PC-3 (cell line): ENCODE measurements at regions not wholly inside any gene's neighbourhood (a gene's known extent, or its start where the extent isn't known, plus 50 kb on each side); places are given as distances from the start of the nearest gene placed in this dataset.

Experiments
- ATAC-seq: fragments of 200-7000 bp; cut with Tn5 transposase; 2 replicates; pipeline ENCODE4 v1.9.1; 2020; ENCODE audit warnings: mild to moderate bottlenecking, moderate library complexity
- BruUV-seq: library from RNA; stranded (reverse); fragments of 400-500 nt; replicated peaks from 2 replicates; lab custom pipeline; 2021; lab: Mats Ljungman, UMichigan
- CTCF ChIA-PET: fragments of 300-600 bp; sonication (Branson Sonifier 250); formaldehyde crosslinking; loops from one replicate; lab custom pipeline; 2022; ENCODE audit warnings: antibody characterized with exemption; lab: Charles Lee
- POLR2A ChIA-PET: fragments of 300-600 bp; sonication (Branson Sonifier 250); formaldehyde crosslinking; loops from one replicate; lab custom pipeline; 2022; ENCODE audit warnings: antibody characterized with exemption; ENCODE audit not compliant: unreplicated experiment; lab: Charles Lee
- DNase-seq: peaks from one replicate; pipeline ENCODE4 v3.0.0-alpha.2; 2015
- H2AFZ ChIP-seq: fragments of 300-600 bp; sonication (generic); 2 replicates; pipeline ENCODE4 v1.6.0; 2016; ENCODE audit warnings: antibody characterized with exemption, low read length
- H3F3A ChIP-seq: fragments of 300-600 bp; sonication (generic); one replicate; pipeline ENCODE4 v1.6.0; 2017; ENCODE audit warnings: antibody characterized with exemption, low read length, control low read depth, mild to moderate bottlenecking; ENCODE audit not compliant: unreplicated experiment
- H3K27ac ChIP-seq: fragments of 300-600 bp; sonication (generic); 2 replicates; pipeline ENCODE4 v1.5.1; 2016; ENCODE audit warnings: mild to moderate bottlenecking, low read length
- H3K27me3 ChIP-seq: fragments of 300-600 bp; sonication (generic); 2 replicates; pipeline ENCODE4 v1.6.1; 2016; ENCODE audit warnings: low read length, mixed read lengths
- H3K36me3 ChIP-seq: fragments of 300-600 bp; sonication (generic); 2 replicates; pipeline ENCODE4 v1.6.1; 2016; ENCODE audit warnings: low read depth, mixed run types, low read length, mixed read lengths
- H3K4me1 ChIP-seq: fragments of 300-600 bp; sonication (generic); 2 replicates; pipeline ENCODE4 v1.5.1; 2016; ENCODE audit warnings: low read length; ENCODE audit not compliant: insufficient read depth
- H3K4me2 ChIP-seq: fragments of 300-600 bp; sonication (generic); 2 replicates; pipeline ENCODE4 v1.6.0; 2016; ENCODE audit warnings: low read length
- H3K4me3 ChIP-seq: fragments of 300-600 bp; sonication (generic); 2 replicates; pipeline ENCODE4 v1.5.1; 2016; ENCODE audit warnings: mild to moderate bottlenecking, low read length, mixed read lengths
- H3K79me2 ChIP-seq: fragments of 300-600 bp; sonication (generic); 2 replicates; pipeline ENCODE4 v1.6.1; 2017; ENCODE audit warnings: low read length, mixed read lengths
- H3K9ac ChIP-seq: fragments of 300-600 bp; sonication (generic); 2 replicates; pipeline ENCODE4 v1.6.0; 2016; ENCODE audit warnings: mild to moderate bottlenecking, low read length
- H3K9me2 ChIP-seq: fragments of 300-600 bp; sonication (generic); replicated peaks from 2 replicates; pipeline ENCODE4 v1.6.1; 2016; ENCODE audit warnings: mixed run types, low read length, mixed read lengths
- H3K9me3 ChIP-seq: fragments of 300-600 bp; sonication (generic); 2 replicates; pipeline ENCODE4 v1.6.1; 2016; ENCODE audit warnings: low read length, mixed read lengths
- H4K20me1 ChIP-seq: fragments of 300-600 bp; sonication (generic); 2 replicates; pipeline ENCODE4 v1.6.1; 2016; ENCODE audit warnings: low read length, mixed read lengths
- EZH2 ChIP-seq: fragments of 300-600 bp; sonication (generic); IDR thresholded peaks from one replicate; pipeline ENCODE4 v1.6.1; 2017; ENCODE audit warnings: antibody characterized with exemption, mild to moderate bottlenecking, low read length; ENCODE audit not compliant: unreplicated experiment
- EZH2phosphoT487 ChIP-seq: fragments of 300-600 bp; sonication (generic); IDR thresholded peaks from 2 replicates; pipeline ENCODE4 v1.6.1; 2018; ENCODE audit warnings: mild to moderate bottlenecking, antibody characterized with exemption, low read length, borderline replicate concordance
- intact Hi-C: fragments of 100-400 bp; cut with micrococcal nuclease; formaldehyde crosslinking; loops from 2 replicates; pipeline ENCODE4 v1.9.0; 2023
- TF ChIP-seq, protein P1 (sequence below): fragments of 300-600 bp; sonication (generic); conservative IDR thresholded peaks from 2 replicates; pipeline ENCODE4 v1.5.1; 2017; ENCODE audit warnings: antibody characterized with exemption, low read depth, mild to moderate bottlenecking, low read length

- TF ChIP-seq EZH2phosphoT487, result no peak
- TF ChIP-seq, protein P1, sequence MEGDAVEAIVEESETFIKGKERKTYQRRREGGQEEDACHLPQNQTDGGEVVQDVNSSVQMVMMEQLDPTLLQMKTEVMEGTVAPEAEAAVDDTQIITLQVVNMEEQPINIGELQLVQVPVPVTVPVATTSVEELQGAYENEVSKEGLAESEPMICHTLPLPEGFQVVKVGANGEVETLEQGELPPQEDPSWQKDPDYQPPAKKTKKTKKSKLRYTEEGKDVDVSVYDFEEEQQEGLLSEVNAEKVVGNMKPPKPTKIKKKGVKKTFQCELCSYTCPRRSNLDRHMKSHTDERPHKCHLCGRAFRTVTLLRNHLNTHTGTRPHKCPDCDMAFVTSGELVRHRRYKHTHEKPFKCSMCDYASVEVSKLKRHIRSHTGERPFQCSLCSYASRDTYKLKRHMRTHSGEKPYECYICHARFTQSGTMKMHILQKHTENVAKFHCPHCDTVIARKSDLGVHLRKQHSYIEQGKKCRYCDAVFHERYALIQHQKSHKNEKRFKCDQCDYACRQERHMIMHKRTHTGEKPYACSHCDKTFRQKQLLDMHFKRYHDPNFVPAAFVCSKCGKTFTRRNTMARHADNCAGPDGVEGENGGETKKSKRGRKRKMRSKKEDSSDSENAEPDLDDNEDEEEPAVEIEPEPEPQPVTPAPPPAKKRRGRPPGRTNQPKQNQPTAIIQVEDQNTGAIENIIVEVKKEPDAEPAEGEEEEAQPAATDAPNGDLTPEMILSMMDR, result no peak
- no peak for TF ChIP-seq EZH2
- ChIA-PET CTCF (no interaction called here), POLR2A (interaction anchor here (0.5 kb wide), 1 partner anchor 42 kb away, joined by 4 read pairs; no protein-coding TSS in a partner anchor)
- DNase-seq (peak; percentile 63), ATAC-seq (peak; percentile 97)
- H3K9me3 ChIP-seq, result no peaks in the 10 kb centered on the region
- no peaks in the 10 kb centered on the region for H3K36me3 ChIP-seq
- H3K79me2 ChIP-seq, result no peaks in the 10 kb centered on the region
- intact Hi-C loops, result loop anchor here (1.0 kb wide), 1 partner anchor 83 kb away; no protein-coding TSS in a partner anchor
- BruUV-seq, result TSS peak; percentile 49
- H3K4me3 ChIP-seq, result peak overlapping the region; percentile 66
- H2AFZ ChIP-seq, result peak overlapping the region; percentile 88
- no peaks in the 10 kb centered on the region for H3K27me3 ChIP-seq
- H3K4me1 ChIP-seq, result peaks cover 16% of the 10 kb centered on the region
- peak overlapping the region; percentile 95 for H3K4me2 ChIP-seq
- no peaks in the 10 kb centered on the region for H3K9me2 ChIP-seq
- H3K27ac ChIP-seq, result peak overlapping the region; percentile 79
- no peaks in the 10 kb centered on the region for H4K20me1 ChIP-seq
- H3K9ac ChIP-seq, result peak overlapping the region; percentile 66
- H3F3A ChIP-seq, result no peaks in the 10 kb centered on the region
Observed at GRCh38 chr16:86740906-86741799, 162.8 kb downstream of the FOXL1 start.

- H3K79me2 ChIP-seq, result no peaks in the 10 kb centered on the region
- no peaks in the 10 kb centered on the region for H3K9me2 ChIP-seq
- no peaks in the 10 kb centered on the region for H3K27me3 ChIP-seq
- H2AFZ ChIP-seq, result no peak overlapping the region
- ChIA-PET POLR2A (interaction anchor here (0.5 kb wide), 1 partner anchor 293 kb away, joined by 3 read pairs; no protein-coding TSS in a partner anchor), CTCF (no interaction called here)
- ATAC-seq (no peak), DNase-seq (no peak)
- H3K9me3 ChIP-seq, result no peaks in the 10 kb centered on the region
- BruUV-seq, result no TSS peak
- intact Hi-C loops, result no loop called here
- peaks cover 12% of the 10 kb centered on the region for H3K4me1 ChIP-seq
- TF ChIP-seq EZH2phosphoT487 (no peak), EZH2 (no peak)
- TF ChIP-seq, protein P1, result no peak
- no peaks in the 10 kb centered on the region for H3K36me3 ChIP-seq
- H4K20me1 ChIP-seq, result no peaks in the 10 kb centered on the region
- H3F3A ChIP-seq, result no peaks in the 10 kb centered on the region
- no peak overlapping the region for H3K27ac ChIP-seq
- H3K4me3 ChIP-seq, result no peak overlapping the region
- no peak overlapping the region for H3K4me2 ChIP-seq
- no peak overlapping the region for H3K9ac ChIP-seq
Observed at GRCh38 chr16:86747761-86748160, 169.4 kb downstream of the FOXL1 start.

DNA sequence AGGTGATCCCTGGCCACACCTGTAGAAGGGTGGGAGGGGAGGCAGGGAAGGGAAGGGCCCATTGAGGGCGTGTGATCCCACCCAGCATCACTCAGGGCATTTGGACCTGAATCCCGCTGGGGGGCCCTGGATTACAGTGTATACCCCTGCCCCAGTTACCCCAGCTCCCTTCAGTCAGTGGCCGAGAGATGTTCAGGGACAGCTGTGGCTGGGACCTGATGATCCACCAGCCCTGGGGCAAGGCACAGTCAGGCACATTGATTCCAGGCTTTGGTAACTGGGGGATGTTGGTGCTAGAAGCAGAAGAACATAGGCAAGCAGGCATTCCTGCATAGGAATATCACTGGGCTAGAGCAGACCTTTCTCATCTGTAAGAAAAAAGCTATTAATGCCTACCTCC, 170.3 kb downstream of the FOXL1 start:
- H3F3A ChIP-seq, result no peaks in the 10 kb centered on the region
- no peaks in the 10 kb centered on the region for H3K9me3 ChIP-seq
- ChIA-PET POLR2A (no interaction called here), CTCF (no interaction called here)
- no peaks in the 10 kb centered on the region for H3K27me3 ChIP-seq
- no peak overlapping the region for H3K4me3 ChIP-seq
- H3K36me3 ChIP-seq, result no peaks in the 10 kb centered on the region
- BruUV-seq, result no TSS peak
- H3K9me2 ChIP-seq, result no peaks in the 10 kb centered on the region
- no peak overlapping the region for H2AFZ ChIP-seq
- DNase-seq (no peak), ATAC-seq (no peak)
- H3K4me2 ChIP-seq, result no peak overlapping the region
- H3K79me2 ChIP-seq, result no peaks in the 10 kb centered on the region
- H3K9ac ChIP-seq, result no peak overlapping the region
- intact Hi-C loops, result no loop called here
- no peak overlapping the region for H3K27ac ChIP-seq
- peaks cover 12% of the 10 kb centered on the region for H3K4me1 ChIP-seq
- TF ChIP-seq, protein P1, result no peak
- TF ChIP-seq EZH2phosphoT487 (no peak), EZH2 (no peak)
- no peaks in the 10 kb centered on the region for H4K20me1 ChIP-seq
